HT1080 (cell line): ENCODE measurements at regions not wholly inside any gene's neighbourhood (a gene's known extent, or its start where the extent isn't known, plus 50 kb on each side); places are given as distances from the start of the nearest gene placed in this dataset.

Experiments used
- DNase-seq: peaks from one replicate; pipeline ENCODE4 v3.0.0-alpha.2; 2015; ENCODE audit warnings: low read depth

DNA sequence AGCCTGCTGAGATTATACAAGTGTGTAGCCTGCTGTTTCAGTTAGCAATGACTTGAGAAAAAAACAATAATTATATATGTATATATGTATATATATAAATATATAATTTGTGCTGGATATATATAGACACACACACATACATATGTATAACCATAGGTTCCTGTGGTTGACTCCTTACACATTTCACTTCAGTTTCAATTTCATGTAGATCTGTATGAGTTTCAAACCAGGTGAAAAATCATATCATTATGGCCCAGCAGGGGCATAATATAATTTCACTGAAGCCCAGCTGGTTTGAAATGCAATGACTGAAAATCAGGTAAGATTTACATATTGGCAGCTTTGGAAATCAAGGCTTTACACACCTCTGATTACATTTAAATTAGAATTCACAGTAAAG is 690.4 kb upstream of the CDH18 start:
- DNase-seq: no peak

DNA sequence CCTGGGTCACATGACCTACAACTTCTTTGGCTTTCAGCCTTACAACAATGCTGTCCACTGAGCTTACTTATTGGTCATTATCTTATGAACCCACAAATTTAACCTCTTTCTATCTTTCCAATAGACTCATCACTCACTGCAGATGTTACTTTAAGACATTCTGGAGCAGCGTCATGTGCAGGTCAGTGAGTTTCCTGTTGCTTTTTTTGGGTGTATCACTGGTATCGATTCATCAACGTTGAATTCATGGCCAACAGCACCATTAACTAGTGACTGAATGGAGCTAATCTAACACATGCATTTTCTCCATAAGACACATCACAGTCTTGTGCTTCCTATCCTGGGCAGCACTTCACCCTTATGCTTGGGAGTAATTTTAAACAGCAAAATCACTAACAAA is 672.6 kb upstream of the CDH18 start:
- no peak for DNase-seq

DNA sequence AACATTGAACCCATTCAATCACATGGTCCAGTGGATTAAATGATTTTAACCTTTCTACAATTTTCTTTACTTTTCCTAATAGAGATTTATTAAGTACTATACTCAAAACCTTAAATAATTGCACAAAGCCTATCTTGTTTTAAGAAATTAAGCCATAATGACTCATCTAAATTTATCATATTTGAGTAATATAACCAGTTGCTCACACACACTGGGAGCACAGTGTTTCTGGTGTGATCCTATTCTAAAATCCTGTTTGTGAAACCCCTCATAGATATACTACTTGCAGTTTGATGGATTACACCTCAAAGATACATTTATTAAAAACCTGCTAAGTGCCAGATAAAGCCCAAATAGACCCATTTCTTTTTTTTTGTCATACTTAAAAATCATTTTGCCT is 668.3 kb upstream of the CDH18 start:
- DNase-seq: no peak

DNA sequence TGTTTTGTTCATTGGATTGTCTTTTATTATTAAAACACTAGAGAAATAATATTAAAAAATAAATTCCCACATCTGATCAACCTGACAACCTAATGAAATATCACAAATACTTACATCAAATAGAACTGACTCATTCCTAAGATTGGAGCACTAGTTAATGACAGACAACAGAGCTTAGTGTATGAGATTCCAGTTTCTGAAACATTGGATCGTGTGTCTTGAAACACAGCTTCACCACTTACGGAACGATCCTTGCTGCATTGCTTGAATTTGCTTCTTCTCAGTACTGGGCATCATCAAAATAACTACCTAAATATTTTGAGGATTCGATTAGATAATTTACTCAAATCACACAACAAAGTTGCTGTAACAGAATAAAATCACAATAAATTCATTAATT is 667.2 kb upstream of the CDH18 start:
- no peak for DNase-seq

DNA sequence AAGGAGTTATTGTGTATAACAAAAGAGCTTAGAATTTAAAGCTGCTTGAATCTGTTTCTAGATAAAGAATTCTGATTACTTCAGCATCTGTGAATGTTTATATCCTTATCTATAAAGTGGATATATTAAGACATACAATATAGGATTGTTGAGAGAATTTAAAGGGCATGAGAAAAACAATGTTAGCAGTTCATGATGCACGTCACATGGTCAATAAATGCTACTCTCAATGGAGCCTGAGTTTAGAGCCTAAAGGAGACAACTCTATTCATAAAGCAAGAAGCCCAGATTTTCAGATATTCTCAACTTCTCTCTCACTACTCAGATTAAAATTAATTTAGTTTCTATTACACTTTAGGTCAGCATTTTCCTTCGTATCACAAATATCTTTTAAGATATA is 666.7 kb upstream of the CDH18 start:
- no peak for DNase-seq

DNA sequence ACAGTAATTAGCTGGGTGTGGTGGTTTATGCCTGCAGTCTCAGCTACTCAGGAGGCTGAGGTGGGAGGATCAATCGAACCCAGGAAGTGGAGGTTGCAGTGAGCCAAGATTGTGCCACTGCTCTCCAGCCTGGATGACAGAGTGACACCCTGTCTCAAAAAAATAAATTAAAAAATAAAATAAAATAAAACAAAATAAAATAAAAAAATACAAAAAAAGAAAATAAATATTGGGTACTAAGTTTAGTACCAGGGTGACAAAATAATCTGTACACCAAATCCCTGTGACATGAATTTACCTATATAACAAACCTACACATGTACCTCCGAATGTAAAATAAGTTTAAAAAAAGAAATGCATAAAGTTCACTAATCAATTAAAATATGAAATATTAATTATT is 666.0 kb upstream of the CDH18 start:
- DNase-seq: no peak

DNA sequence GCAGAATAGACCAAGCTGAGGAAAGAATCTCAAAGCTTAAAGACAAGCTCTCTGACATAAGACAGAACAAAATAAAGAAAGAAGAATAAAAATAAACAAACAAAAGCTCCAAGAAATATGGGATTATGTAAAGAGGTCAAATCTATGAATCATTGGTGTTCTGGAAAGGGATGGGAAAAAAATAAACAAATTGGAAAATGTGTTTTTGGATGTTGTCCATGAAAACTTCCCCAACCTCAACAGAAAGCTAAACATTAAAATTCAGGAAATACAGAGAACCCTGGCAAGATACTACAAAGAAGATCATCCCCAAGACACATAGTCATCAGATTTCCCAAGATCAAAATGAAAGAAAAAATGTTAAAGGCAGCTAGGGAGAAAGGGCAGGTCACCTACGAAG is 662.0 kb upstream of the CDH18 start:
- DNase-seq: no peak

DNA sequence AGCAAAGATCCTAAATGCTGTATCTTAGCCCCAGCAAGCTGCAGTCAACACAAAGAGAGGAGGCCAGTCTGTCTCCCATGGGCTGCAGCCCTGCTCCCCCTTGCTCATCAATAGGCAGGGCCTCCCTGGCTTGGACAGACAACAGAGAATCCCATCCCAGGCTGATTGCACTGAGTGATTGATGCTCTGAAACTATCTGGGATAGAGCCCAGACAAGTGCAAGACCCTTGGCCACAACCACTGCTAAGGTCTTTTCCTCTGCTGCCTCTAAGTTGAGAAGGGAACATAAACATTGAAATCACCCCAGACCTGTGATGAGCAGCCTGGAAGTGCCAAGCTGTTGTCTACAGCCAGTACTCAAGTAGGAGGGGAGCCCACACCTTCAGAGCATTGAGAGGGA is 661.0 kb upstream of the CDH18 start:
- no peak for DNase-seq

DNA sequence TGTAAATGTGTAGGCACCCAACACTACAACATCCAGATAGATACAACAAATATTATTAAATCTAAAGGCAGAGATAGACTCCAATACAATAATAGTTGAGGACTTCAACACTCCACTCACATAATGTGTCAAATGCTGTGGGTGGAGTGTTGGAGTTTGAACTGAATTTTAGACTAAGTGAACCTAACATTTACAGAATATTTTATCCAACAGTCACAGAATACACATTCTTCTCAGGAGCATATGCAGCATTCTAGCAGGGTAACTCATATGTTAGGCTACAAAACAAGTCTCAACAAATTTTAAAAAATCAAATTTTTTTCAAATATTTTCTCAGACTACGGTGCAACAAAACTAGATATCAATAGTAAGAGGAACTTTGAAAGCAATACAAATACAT is 648.7 kb upstream of the CDH18 start:
- DNase-seq: no peak

DNA sequence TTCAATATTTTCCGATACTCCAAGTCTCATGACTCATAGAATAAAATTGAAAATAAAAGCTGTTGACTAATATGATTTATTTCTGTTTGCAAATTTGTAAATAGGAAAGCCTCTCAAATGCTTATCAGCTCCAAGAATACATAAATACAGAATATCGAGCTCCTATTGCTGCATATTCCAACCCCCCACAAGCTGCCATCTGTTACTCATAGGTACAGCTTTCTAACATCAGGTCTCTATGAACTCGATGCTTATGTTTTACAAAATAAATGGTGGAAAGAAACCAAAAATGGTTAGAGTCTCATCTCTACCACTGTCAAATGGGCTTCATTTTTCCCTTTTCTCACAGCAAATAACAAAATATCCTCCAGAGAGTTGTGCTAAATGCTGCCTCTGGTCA is 631.6 kb upstream of the CDH18 start:
- no peak for DNase-seq

DNA sequence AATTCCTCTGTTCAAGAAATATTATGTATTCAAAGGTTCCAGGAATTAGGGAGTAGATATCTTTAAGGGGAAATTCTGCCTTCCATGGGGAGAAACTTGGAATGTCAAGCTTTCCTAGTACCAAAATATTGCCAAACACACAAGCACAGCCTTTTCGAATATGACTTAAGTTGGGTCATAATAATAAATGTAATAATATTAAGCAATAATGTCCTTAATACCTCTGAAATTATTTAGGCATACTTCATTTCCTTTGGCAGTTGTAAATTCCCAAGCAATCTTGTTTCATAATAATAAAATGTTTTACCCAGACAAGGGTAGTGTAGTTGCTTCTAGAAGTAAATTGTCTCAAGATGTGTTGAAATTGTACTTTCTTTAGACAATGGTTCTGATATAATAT is 630.3 kb upstream of the CDH18 start:
- DNase-seq: no peak

DNA sequence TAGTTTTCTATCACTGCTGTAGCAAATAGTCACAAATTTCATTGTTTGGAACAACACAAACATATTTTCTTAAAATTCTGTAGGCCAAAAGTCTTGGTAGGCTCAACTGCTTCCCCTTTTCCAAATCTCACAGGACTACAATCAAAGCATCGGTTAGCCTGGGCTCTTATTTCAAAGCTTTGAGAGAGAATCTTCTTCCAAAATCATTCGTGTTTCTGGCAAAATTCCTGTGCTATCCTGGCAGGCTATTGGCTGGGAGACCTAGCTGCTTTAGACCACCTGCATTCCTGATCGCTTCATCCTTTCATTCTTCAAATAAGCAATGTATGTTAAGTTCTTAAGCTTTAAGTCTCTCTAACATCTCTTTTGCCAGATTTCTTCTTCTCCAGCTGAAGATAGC is 629.8 kb upstream of the CDH18 start:
- DNase-seq: no peak

DNA sequence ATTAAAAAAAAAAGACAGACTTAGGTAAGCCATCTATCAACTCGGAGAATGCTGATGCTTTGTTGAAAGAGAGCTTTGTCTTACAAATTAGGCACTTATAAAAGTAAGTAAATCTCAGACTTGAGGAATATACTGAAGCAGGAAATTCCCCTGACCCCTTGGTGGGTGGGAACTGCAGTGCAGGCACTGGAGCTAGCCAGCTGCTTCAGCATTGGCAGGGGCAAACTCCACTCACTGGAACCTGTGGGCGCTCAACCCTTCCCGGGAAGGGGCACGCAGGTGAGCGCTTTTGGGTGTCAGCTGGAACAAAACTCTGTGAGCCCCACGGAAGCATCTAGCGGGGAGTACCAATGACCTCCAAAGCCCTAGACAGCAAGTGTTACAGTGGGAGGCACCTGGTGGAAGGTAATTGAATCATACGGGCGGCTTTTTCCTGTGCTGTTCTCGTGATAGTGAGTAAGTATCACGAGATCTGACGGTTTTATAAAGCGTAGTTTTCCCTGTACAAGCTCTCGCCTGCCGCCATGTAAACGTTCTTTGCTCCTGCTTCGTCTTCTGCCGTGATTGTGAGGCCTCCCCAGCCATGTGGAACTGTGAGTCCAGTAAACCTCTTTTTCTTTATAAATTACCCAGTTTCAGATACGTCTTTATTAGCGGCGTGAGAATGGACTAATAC is 628.0 kb upstream of the CDH18 start:
- no peak for DNase-seq

DNA sequence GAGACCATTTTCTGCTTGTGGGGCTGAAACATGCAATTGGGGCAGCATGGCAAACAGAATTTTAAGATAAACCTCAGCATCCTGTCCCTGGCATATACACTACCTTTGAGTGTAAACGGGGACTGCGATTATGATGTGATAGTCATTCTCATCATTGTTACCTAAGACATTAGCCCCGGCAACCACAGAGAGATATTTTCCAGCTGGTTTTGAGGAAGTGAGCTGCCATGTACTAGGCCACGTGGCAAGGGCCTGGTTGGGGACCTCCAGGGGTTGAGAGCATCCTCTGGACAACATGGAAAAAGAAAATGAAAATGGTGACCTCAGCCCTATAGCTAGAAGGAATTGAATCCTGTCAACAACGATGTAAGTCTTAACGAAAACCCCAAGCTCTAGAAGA is 623.6 kb upstream of the CDH18 start:
- no peak for DNase-seq

DNA sequence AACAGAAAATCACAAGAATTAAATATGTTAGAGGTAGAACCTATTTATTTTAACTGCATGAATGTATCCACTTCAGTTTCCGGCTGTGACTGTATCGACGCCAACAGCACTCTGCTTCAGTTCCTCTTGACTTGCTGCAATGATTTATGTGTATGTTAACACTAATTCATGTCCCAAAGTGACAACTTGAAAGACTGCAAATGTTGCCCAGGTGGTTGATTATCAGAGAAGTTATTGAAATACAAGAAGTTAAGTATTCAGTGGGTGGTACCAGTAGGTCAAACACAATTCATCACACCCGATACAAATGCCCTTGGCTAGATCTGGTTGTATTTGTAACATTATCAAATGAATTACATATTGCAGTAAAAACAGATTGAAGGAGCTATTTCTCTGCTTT is 622.7 kb upstream of the CDH18 start:
- DNase-seq: no peak

DNA sequence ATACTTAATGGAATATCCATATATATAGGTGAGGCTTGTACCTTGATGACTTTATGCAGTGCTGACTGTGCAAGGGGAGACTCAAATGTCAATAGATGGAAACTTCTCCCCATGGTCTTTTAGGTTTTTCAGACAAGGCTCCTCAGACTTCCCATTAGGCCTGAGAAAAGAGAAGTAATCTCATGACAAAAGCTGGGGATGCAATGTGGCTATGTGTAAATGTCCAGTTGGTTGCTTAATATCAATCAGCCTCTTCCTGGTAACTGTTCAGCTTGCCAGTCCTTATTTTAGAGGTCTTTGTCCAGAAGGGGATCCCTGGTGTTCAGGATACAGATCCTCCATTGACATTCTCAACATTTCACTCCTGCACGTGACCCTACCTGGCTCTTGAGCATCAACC is 621.1 kb upstream of the CDH18 start:
- no peak for DNase-seq

DNA sequence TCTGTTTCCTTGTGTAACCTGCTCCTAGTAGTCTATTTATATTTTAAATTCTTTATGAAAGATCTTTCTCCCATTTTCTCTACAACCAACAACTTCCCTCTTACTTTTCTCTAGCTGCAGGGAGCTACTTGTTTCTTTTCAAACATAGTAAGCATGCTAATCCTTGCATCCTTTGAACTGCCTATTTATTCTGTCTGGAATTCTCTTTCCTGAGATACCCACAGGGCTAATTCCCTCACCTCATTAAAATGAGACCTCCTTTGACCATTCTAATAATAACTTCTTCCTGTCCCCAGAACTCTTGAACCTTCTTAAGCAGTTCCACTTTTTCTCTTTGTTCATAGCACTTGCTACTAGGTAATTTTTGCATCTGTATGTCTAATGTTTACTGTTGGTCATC is 620.6 kb upstream of the CDH18 start:
- DNase-seq: no peak

DNA sequence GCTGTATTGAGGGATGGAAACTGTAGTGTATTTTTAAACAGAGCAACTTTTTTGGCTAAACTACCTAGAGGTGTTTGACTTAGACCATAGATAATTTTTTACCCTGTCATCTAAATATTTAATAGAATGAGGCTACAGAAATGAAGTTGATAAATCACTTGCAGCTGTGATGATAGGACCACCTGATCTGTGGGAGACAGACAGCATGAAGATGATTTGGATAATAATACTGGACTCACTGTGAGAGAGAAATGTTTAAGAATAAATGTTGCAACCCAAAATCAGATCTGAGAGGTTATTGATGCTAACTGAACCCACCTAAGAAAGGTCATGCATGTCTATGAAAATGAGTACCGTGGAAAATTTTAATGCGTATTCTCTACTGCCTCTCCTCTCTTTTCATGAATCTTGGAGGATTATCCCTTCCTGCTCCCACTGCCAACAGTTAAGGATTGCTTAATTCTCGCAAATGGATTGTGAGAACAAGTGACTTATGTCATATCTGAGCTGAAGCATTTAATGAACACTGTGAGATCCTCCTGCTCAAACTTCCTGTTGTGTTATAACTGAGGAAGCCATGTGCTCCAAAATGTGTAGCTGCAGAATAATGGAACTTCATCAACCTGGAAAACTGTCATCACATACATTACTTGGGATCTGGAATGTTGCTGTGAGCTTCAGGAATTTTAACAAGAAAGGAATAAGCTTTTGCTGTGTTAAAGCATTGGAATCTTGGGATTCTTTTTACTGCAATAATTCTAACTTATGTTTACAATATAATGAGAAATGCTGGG is 617.9 kb upstream of the CDH18 start:
- DNase-seq: no peak

DNA sequence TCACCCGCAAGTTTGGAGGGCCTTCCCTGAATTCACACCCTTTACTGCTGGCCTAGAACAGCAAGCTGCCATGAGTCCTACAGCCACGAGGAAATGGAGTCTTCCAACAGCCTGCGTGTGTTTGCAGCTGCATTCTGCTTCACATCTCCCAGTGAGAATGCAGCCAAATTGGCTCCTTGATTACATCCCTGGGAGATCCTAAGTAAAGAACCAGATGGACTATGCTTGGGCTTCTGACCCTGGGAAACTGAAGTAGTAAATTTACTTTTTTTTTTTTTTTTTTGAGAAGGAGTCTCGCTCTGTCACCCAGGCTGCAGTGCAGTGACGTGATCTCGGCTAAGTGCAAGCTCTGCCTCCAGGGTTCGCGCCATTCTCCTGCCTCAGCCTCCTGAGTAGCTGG is 617.0 kb upstream of the CDH18 start:
- no peak for DNase-seq

DNA sequence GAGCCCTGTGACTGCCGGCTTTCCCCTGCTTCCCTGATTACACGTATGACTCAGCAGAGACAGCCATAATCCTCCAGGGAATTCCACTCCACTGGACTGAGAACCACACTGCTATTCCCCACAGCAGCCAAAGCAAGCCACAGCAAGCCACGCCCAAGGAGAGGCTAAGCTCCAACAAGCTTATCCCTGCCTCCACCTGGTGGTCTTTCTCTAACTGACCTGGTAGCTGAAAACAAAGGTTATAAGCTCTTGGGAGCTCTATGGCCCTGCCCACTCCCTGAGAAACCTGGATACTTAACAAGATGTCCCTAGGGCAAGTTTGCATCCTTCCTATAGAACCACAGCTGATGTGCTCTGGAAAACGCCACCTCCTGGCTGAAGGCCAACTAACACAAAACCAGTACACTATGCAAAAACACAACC is 613.7 kb upstream of the CDH18 start:
- DNase-seq: peak; percentile 64

DNA sequence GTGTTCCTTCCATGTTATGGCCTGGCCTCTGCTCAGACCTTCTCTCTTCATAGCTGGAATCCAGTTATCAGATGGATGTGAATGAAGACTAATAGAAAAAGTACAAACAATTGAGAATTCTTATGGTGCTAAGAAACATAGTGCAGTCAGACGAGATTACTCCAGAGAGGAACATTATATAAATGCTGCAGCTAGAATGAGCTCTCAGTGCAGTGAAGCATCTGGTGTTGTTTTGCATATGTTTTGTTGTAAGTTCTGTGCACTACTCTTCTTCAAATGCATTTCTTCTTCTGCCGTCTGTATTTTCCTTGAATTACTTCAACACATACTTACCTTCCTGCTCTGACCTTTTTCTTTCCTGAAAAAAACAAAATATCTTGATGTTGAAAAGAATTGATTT is 602.4 kb upstream of the CDH18 start:
- no peak for DNase-seq

DNA sequence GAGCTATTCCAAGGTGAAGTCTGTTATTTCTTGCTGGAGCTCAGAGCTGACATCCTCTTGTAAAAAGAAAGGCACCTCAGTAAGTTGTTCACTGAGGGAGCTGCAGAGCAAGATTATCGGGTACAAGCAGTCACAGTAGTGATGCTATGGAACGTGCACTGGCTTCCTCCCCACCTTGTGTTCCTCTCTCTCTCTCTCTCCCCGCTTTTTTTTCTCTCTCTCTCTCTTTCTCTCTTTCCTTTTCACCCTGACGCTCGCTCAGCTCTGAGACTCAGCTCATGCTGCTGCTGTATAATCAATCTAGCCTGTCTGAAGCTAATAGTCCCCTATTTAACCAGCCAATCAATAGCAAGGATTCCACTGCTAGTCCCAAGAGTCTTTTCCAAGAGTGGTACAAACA is 587.6 kb upstream of the CDH18 start:
- DNase-seq: no peak

DNA sequence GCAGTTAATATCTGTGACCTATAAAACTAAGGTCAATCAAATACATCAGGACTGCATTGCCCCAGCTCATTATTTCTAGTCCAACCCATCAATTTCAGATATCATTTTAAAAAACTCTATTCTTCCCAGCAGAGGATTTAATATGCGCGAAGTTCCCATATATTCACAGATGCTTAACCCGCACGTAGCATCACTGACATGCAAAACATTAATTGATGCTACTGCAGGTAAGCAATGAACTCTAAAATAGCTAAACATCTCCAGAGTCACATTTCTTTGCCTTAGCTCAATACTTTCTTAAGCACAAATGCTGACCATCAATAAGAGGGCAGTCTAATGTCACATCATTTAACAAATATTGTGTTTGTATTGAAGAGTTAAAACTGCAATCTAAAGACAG is 586.6 kb upstream of the CDH18 start:
- no peak for DNase-seq
